HK-2 (cell line): ENCODE measurements at regions not wholly inside any gene's neighbourhood (a gene's known extent, or its start where the extent isn't known, plus 50 kb on each side); places are given as distances from the start of the nearest gene placed in this dataset.
A peak's percentile ranks its signal among the peaks of the same experiment; 100 is the strongest.

Experiments used
- DNase-seq: peaks from one replicate; pipeline ENCODE4 v3.0.0-alpha.2; 2018; ENCODE audit not compliant: unreplicated experiment

DNA sequence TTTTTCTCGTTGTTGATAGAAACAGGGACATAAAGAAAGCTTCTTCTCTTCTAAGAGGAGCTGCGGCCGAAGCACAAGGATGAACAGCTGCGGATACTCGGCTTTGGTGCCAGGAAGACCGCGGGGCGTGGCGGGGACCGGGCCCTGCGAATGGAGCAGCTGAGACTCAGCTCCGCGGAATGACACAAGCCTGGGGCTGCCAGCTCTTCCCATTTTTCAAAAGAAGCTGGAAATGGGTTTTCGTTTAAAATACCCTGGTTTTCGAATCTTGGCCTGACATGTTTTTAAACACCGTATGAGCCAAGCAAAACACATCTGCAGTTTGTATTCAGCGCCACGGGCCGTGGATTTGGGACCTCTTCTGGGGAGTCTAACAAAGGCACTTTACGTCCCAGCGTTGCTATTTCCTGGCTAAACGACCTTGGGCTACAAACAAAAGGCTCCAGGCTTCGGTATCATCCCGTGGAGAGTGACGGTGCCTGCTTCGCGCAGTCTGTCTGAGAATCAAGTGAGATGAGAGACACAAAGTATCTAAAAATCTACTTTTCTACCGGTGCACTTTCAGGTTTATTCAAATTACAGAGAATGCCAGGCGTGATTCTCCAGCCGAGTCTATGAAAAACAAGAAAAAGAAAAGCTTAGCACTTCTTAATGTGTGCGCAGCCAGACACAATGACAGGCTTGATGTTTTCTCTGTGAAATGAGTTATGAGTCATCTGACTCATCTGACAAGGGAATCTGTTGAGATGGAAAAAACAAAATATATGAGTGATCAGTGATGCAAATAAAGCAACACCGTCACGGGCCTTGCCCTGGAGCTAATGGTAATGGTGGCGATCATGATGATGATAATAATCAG, 114.0 kb upstream of the TMEM132D start:
- no peak for DNase-seq

DNA sequence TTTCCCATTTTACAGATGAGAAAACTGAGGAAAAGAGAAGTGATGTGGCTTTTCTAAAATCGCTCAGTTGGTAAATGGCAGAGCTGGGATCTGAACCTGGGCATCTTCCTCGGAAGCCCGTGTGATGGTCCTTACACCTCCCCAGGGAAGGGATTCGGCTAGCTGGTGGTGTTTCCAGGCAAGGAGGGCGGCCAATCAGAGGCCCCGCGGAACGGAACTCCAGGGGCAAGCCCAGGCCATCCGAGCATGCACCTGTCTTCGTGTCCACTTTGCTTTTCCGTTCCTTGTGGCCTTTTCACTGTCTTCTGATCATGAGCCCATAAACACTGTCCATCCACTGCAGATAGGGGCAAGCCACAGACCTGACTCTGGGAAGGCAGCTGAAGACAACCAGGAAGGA, 114.8 kb upstream of the TMEM132D start:
- no peak for DNase-seq

DNA sequence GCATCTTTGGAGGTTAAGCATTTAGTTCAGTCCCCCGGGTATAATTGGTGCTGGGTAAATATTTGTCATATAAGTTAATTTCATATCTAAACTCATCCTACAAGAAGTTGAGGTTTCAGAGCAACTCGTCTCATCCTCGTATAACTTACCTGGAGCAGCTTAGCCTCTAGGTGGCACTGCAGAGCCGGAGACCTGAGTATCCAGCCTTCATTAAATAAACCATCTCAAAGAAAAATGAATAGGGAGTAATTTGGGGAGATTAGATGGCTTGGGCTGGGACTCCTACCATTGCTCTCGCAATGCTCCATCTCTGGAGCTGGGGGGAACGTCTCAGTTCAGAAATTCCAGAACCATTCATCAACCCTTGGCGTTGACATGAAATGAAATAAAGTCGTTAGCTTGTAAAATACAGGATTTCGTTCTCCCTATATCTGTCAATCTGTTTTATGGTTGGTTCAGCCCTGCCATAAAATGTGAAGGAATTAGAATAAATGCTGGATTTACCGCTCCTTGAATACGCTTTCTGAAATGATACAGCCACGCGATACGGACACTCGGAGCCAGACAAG, 122.9 kb upstream of the TMEM132D start:
- peak; percentile 26 for DNase-seq

DNA sequence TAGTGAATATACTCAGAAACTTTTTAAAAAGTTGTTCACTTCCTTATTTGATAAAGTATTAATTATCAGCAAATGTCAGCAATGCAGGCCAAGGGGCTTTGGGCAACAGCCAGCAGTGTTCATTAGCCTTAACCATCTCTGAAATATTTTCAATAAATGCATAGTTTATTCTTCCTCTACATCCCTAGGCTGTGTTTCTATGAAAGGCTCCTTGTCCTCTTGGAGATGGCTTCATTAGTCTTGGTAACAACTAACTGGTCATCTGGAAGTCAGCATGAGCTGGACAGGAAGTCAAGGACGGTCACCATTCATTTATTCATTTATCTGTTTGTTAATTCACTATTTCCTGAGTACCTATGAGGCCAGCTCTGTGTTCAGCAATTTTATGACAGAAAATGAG, 124.0 kb upstream of the TMEM132D start:
- DNase-seq = no peak

DNA sequence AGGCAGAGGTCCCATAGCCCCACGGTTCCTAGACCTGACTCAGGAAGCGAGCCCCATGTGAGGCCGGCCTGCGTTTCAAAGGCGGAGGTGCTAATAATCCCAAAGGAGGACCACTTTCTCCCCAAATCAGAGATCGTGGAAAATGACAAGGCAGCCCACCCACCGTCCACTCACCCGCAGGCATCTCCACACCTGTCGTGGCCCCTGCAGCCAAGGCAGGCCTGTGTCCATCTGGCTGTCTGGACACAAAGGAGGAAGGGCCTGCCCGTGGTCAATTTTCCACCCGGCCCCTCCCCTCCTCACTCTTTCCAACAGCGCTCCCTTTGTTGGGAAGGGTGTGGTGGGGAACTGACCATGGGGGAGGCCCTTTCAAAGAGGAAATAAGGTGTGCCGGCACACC, 125.3 kb upstream of the TMEM132D start:
- no peak for DNase-seq

DNA sequence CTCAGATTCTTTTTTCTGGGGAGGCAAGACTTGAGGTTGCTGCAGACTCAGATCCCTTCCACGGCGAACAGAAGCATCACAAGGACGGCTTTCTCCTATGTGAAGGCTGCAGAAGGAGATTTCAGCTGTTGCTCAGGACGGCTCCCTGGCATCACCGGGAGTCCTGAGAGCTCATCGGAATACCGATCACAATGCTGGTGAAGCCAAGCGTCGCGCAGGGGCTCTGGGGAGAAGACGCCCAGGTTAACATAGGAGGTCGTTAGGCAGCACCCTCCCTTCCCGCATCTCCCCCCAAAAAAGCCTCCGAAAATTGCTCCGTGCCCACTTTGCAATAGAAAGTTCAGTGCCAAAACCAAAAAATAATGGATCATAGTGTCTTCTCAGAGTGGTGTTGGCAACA, 127.2 kb upstream of the TMEM132D start:
- DNase-seq = no peak

DNA sequence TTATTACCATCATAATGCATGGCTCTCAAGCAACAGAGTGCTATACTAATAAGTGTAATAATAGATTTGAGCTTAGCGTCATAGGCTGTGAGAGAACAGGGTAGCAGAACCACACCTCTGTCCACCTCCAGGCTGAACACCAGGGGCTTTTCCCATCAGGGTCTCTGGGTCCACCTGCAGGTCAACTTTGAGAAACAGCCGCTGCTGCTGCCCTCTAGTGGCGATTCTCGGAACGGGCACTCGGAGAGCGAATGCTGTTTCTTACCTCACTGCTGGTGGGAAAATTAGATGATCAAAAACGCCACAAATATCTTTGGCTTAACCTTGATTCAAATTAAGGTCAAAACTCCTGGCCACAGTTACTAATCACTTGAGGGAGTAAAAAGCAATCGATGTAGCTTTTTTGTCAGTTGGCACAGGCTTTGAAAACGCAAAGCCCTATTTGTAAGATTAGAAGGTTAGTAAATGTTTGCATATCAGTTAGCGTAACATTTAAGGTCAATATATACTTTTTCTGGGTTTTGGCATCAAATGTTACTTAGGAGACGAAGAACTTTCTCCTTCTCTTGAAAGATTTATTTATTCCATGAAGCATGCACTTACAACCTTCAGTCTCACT, 127.9 kb upstream of the TMEM132D start:
- DNase-seq = peak; percentile 70

DNA sequence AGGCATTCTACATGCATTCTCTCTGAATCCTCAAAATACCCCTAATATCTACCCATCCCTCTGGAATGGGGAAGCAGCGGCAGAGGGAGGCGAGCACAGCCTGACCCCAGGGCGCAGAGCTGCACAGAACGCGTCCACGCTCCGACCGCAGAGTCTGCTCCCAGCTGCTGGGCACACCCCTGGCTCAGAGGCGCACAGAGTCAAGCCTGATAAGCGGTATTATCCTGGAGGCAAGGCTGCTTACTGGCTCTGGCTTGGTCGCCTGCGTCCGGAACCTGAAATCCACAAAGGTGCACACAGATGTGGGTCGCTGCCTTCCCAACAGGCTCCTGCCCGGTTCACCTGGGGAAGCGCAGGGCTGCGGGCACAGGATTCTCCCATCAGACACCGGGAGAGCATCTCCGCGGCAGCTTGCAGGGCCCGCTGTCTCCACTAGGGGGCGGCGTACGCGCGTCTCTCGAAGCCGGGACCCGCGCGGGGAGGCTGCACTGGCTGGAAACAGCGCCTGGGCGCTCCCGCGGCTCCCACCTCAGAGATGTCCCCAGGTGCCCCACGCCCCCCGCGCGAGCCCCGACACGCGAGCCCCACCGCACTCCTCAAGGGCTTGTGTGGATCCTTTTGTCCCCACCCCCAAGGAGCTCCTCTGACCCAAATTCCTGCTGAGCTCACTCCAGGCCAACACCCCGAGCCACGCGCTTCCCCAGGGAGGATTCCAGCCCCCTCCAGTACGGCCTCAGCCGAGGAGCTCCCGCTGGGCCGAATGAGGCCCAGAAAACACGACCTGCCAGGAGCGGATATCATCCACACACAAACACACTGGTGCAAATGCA, 120.1 kb upstream of the FZD10 start:
- DNase-seq = no peak

DNA sequence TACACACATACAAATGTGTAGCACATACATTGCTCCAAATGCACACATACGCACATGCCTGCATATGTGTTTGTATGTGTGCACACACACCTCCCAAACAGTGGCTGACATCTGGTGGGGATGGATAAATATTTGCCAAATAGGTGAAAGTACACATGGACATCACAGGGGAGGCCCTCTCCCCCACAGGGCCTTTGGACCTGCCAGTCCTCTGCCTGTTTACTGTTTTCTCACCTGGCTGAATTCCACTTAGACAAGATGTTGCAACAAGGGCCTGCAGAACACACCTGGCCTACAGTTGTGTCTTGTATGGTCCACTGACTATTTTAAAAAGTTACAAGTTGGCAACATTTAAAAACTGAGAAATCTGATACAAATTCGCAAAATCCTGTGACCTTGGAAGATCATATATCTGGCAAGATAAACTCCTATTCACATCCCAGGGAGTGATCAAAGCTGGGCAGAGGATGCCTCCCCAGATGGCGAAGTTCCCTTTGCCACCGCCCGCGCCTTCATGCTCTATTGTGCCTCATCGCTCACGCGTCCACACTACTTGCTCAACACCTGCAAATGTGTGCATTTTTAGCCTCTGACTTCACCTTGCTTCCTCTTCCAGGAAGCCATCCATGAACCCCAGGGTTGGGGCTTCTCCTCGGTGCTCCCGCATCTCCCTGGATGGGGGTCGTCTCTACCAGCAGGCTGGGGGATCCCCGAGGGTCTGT, 118.4 kb upstream of the FZD10 start:
- DNase-seq = no peak

DNA sequence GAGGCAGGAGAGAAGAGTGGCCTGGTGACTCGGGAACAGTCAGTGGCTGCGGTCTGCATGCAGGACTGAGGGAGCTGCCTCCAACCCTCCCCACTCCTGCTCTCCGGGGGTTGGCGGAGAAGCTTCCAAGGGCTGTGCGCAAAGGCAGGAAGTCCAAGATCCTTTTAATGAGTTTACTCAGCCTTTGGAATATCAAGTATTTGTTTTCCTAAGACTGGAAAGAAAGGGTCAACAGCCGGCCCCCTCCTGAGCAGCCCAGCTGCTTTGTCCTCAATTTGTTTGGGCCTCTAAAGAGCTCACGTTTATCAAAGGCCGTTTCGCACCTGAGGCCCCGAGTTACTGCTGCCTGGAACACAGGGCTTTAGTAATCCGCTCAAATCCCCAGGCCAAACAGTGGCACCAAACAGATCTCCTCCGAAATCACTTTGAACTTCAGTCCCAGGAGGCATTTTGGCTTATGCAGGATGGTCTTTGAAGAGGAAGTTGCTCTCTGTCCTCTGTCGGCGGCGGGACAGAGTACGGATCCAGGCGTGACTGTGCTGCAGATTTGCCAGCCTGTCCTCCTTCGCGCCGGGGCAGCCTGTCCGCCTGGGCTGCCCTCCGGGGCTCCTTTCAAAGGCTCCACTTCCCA, 117.2 kb upstream of the FZD10 start:
- no peak for DNase-seq

DNA sequence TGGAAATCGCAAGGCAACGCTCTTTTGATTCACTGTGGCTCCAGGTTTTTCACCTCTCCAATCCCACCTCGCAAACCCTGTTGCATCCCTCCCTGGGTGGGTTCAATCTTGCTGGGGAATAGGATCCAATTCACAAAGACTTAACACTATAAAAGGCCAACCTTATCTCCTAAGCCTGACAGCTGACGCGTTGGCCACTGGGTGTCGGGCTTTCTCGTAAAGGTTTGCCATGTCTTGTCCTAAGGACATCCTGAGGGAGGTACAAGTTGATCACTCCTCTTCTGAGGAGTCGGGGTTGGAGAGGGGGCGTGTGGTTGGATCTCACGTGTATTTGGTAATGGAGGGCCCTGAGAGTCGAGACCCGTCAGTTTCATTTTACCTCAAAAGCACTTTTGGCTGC, 112.6 kb upstream of the FZD10 start:
- DNase-seq = no peak

DNA sequence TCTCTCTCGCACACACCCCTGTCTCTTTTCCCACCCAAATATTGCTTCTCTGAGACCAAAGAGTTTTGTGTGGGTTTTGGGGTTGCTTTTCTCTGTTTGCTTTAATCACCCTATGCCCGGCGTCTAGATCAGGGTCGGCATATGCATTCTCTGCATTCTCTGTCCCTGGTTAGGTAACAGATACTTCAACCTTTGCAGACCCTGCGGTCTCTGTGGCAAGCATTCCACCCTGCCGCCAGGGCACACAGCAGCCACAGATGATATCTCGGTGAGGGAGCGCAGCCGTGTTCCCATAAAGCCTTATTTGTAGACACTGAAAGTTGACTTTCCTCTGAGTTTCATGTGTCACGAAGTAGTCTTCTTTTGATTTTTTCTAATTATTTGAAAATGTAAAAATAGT, 110.4 kb upstream of the FZD10 start:
- no peak for DNase-seq

DNA sequence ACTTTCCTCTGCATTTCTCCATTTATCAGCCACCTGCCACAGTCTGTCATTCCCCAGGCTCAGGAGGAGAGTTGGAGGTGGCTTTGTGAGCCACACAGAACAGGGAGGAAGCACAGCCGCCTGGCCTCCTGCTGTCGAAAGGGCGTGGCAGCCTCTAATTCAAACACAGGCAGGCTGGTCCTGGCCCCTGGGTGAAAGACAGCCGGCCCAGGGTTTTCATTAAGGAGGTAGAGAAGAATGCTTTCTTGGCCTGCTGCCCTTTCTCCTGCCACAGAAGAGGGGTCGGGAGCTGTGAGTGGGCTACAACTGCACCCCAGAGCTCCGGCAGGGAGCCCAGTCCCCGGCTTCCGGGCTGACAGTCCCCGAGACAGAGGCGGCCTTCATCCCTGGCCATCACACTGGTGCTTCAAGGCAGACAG, 108.6 kb upstream of the FZD10 start:
- no peak for DNase-seq

DNA sequence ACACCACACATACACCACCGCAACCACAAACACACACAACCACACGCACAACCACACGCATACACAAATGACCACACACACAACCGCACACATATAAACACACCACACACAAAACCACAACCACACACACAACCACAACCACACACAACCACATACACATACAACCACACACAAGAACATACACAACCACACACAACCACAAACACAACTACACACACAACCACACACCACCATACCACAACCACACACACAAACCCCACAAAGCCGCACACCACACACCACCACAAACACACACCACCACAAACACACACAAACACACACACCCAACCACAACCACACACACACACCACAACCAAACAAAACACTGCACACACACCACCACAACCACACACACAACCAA, 107.5 kb upstream of the FZD10 start:
- DNase-seq = no peak

DNA sequence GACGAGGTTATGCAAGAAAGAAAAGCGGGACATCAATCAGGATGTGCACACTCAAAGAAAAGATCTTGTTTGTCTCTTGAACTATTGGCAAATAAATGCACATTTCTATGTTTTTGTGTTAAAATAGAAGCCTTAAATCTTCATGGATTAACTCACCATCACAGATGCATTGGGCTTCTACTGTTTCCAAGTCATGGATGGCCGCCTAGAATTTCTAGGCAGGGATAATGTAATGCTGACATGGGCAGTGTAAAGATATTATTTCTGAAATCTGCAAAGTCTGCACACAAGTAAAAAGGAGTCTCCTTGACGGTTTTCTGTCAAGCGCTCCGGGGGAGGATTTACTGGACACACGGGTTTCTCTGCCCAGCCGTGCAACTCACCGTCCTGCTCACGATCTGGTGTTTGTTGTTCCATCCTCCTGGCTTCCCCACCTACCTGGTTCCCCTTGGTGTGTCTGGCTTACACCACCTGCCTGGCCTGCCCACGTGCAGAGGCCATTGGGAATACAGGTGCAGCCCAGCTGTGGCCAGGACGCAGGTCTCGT, 103.3 kb upstream of the FZD10 start:
- no peak for DNase-seq

DNA sequence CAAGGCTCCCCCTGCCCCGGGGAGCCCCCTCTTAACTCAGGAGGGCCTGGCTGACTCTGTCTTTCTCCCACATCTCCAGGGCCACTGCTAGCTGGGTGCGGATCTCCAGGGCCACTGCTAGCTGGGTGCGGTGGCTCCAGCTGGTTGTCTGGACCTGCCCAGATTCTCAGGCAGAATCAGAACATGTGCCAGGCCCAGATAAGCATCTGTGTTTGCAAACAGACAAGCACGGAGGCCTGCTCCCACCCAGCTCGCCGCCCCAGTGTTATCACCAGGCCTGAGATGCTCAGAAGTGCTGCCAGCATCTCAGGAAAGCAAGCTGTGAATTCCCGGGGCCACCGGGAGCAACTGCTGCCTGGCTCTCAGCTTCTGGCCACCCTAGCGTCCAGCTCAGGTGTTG, 98.4 kb upstream of the FZD10 start:
- no peak for DNase-seq

DNA sequence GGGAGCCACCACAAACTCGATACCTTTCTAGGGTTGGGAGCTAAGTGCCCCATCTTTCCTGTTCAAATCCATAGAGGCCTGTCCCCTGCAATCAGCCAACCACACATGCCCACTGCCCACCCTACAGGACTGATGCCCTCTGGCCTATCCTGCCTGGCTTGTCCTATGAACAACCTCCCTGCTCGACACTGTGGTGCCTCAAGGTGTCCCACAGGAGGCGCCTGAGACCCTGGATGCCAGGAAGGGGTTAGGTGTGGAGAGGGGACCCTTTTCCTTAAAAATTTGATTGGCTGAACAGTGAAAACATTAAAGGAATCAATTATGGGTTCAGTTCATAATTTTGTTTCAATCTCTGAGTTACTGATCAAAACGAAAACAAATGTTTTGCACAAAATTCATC, 97.3 kb upstream of the FZD10 start:
- DNase-seq = no peak

DNA sequence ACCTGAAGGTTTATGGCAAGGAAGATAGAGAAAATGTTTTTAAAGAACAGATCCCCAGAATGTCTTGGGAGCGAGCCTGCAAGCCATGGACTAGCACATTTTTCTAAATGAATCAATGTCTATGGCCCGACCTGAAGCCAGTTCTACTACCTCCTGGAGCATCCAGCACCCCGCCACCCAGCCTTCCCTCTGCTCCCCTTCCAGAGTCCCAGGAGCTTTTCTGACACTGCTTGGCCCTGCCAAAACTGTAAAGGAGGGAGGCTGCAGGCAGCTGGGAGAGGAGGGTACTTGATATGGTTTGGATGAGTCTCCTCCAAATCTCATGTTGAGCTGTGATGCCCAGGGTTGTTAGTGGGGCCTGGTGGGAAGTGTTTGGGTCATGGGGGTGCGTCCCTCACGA, 95.5 kb upstream of the FZD10 start:
- no peak for DNase-seq

DNA sequence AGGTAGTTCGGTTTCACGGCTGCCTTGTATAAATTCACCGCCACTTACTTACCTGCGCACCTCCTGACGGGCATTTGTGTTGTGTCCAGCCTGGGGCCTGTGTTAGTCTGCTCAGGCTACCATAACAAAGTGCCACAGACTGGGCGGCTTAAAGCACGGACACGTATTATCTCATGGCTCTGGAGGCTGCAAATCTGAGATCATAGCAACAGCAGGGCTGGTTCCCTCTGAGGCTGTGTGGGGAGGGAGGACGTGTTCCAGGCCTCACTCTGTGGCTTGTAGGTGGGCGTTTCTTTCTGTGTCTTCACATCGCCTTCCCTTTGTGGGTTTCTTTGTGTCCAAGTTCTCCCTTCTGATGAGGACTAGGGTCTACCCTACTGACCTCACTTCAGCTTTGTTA, 93.5 kb upstream of the FZD10 start:
- DNase-seq = no peak

DNA sequence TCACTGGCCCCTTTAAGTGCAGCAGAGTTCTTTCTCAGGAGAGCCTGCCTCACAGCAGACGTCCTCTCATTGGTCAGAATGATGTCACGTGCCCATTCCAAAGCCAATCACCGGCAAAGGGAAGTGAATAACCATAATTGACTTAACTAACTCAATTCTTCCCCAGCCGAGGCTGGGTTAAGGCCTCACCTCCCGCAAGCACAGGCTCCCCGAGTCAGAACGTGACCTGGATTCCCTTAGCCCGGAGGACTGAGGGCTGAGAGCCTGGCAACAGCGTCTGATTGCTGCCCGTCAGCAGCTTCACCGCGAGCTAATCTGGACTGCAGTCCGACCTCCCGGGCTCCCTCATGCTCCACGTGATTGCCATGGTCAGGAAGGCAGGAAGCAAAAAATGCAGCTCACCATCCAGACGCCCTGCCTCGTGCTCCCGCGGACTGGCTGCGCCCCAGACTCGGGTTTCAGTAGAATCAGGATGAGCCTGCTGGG, 92.1 kb upstream of the FZD10 start:
- no peak for DNase-seq

DNA sequence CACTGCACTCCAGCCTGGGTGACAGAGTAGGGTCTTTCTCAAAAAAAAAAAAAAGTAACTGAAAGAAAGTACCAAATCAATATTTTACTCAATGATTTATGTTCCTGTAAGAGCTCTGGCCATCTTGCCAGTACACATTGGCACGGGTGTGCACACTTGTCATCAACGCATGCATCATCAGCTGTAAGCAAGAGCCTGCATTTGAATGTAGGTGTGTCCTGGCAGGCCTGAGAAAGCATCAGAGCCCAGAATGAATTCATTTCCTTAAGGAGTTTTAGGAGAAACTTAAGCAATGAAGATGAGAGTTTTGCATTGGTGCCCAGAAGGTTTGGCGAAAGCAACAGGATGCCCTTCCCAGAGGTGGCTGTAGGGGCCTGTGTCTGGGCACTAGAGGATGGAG, 88.5 kb upstream of the FZD10 start:
- no peak for DNase-seq
